SH-SY5Y (cell line): ENCODE measurements at regions not wholly inside any gene's neighbourhood (a gene's known extent, or its start where the extent isn't known, plus 50 kb on each side); places are given as distances from the start of the nearest gene placed in this dataset.

ENCODE experiments used
- GATA2 ChIP-seq: IDR thresholded peaks from 2 replicates; pipeline ENCODE4 v1.6.1; 2011; ENCODE audit warnings: mild to moderate bottlenecking, low read depth, low read length
- GATA3 ChIP-seq: IDR thresholded peaks from 2 replicates; pipeline ENCODE4 v1.6.1; 2011; ENCODE audit warnings: low read depth, mild to moderate bottlenecking, low read length, moderate library complexity

DNA sequence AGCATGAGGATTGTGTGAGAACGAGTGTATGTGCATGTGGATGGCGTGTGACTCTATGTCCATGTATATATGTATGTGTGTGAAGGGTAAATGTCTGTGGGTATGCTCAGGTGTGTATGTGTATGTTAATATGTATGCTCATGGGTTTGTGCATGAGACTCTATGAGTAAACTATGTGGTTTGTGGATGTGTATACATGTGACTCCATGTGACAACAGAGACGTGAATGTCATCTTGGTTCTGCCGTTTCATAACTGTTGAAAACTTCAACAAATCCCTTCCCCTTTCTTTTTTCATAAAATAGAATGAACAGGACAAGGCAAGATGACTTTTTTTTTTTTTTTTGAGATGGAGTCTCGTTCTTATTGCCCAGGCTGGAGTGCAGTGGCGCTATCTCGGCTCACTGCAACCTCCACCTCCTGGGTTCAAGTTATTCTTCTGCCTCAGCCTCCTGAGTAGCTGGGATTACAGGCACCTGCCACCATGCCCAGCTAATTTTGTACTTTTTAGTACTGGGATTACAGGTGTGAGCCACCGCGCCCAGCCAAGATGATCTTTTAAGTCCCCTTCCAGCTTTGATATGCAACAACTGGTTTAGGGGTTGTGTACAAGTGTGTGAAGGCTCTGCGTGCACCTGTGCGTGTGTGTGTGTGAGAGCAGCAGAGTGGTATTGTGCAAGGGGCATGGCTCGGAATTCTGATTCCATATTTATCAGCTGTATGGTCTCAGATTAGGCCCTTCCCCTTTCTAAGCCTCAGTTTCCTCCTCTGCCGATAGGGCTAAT, 106.3 kb downstream of the EBNA1BP2 start:
- TF ChIP-seq GATA2 (no peak), GATA3 (no peak)
